ENCODE measurements at regions not wholly inside any gene's neighbourhood (a gene's known extent, or its start where the extent isn't known, plus 50 kb on each side); places are given as distances from the start of the nearest gene placed in this dataset.

GRCh38 chr3:159605776-159606175 lies 382.9 kb upstream of the IL12A start:
- TF ChIP-seq CTCF (conservative IDR thresholded peaks at IDR 0.05 in 1 of 2, IDR thresholded peaks at IDR 0.05 in 1 of 2; ENCODE audit: low read depth in 1 of 2, low read length in 2 of 2) = no peak
- no peak for TF ChIP-seq EZH2 (IDR thresholded peaks at IDR 0.05; ENCODE audit: low read length, missing control alignments)
